H9 (cell line): ENCODE measurements at regions not wholly inside any gene's neighbourhood (a gene's known extent, or its start where the extent isn't known, plus 50 kb on each side); places are given as distances from the start of the nearest gene placed in this dataset.

Experiments used
- DNase-seq: peaks from one replicate; pipeline ENCODE4 v3.0.0-alpha.2; 2017
- H2AFZ ChIP-seq: one replicate; pipeline ENCODE4 v1.6.1; 2013; ENCODE audit warnings: mild to moderate bottlenecking, low read length, control low read depth, moderate library complexity
- H2AK5ac ChIP-seq: 2 replicates; pipeline ENCODE4 v1.6.1; 2013; ENCODE audit warnings: low read length, control low read depth, mixed read lengths; ENCODE audit not compliant: insufficient read length
- H2BK120ac ChIP-seq: one replicate; pipeline ENCODE4 v1.6.1; 2013; ENCODE audit warnings: low read depth, mild to moderate bottlenecking, low read length, control low read depth, inconsistent platforms; ENCODE audit not compliant: poor library complexity, severe bottlenecking
- H2BK12ac ChIP-seq: 2 replicates; pipeline ENCODE4 v1.6.1; 2013; ENCODE audit warnings: low read length, control low read depth, mixed read lengths, low read depth; ENCODE audit not compliant: insufficient read length
- H2BK15ac ChIP-seq: 2 replicates; pipeline ENCODE4 v1.6.1; 2013; ENCODE audit warnings: low read depth, low read length, control low read depth
- H2BK20ac ChIP-seq: one replicate; pipeline ENCODE4 v1.6.1; 2013; ENCODE audit warnings: low read depth, mild to moderate bottlenecking, low read length, control low read depth, inconsistent platforms; ENCODE audit not compliant: poor library complexity, severe bottlenecking
- H2BK5ac ChIP-seq: 2 replicates; pipeline ENCODE4 v1.6.1; 2013; ENCODE audit warnings: low read length, control low read depth, mixed read lengths; ENCODE audit not compliant: insufficient read length
- H3K14ac ChIP-seq: 2 replicates; pipeline ENCODE4 v1.6.1; 2013; ENCODE audit warnings: low read length, control low read depth; ENCODE audit not compliant: insufficient read depth
- H3K18ac ChIP-seq: 2 replicates; pipeline ENCODE4 v1.6.1; 2013; ENCODE audit warnings: low read depth, mild to moderate bottlenecking, mixed read lengths, low read length, control low read depth; ENCODE audit not compliant: insufficient read length
- H3K23ac ChIP-seq: 2 replicates; pipeline ENCODE4 v1.6.1; 2013; ENCODE audit warnings: low read length, control low read depth, mixed read lengths, low read depth; ENCODE audit not compliant: insufficient read length
- H3K23me2 ChIP-seq: 2 replicates; pipeline ENCODE4 v1.6.1; 2013; ENCODE audit warnings: low read depth, mild to moderate bottlenecking, mixed read lengths, low read length, control low read depth; ENCODE audit not compliant: insufficient read length, poor library complexity, severe bottlenecking
- H3K27ac ChIP-seq: 2 replicates; pipeline ENCODE4 v1.5.1; 2013; ENCODE audit warnings: low read length, control low read depth, mixed read lengths, low read depth; ENCODE audit not compliant: insufficient read length
- H3K27me3 ChIP-seq: 2 replicates; pipeline ENCODE4 v1.6.1; 2013; ENCODE audit warnings: low read length, control low read depth, inconsistent platforms; ENCODE audit not compliant: insufficient read depth
- H3K4ac ChIP-seq: 2 replicates; pipeline ENCODE4 v1.6.1; 2013; ENCODE audit warnings: low read depth, mild to moderate bottlenecking, control low read depth, inconsistent platforms, low read length, moderate library complexity
- H3K4me1 ChIP-seq: 2 replicates; pipeline ENCODE4 v1.6.1; 2013; ENCODE audit warnings: low read length, control low read depth, inconsistent platforms; ENCODE audit not compliant: insufficient read depth
- H3K4me2 ChIP-seq: 2 replicates; pipeline ENCODE4 v1.6.1; 2013; ENCODE audit warnings: low read length, control low read depth, mixed read lengths; ENCODE audit not compliant: insufficient read length, insufficient read depth
- H3K56ac ChIP-seq: 2 replicates; pipeline ENCODE4 v1.6.1; 2013; ENCODE audit warnings: low read depth, mild to moderate bottlenecking, mixed read lengths, low read length, control low read depth; ENCODE audit not compliant: insufficient read length
- H3K79me1 ChIP-seq: 2 replicates; pipeline ENCODE4 v1.6.1; 2013; ENCODE audit warnings: low read depth, mild to moderate bottlenecking, moderate library complexity, low read length, control low read depth, inconsistent platforms; ENCODE audit not compliant: insufficient read depth, poor library complexity, severe bottlenecking
- H3K79me2 ChIP-seq: 2 replicates; pipeline ENCODE4 v1.6.1; 2013; ENCODE audit warnings: low read length, control low read depth, inconsistent platforms; ENCODE audit not compliant: insufficient read depth
- H3K9ac ChIP-seq: 2 replicates; pipeline ENCODE4 v1.6.1; 2013; ENCODE audit warnings: low read length, control low read depth, mixed read lengths; ENCODE audit not compliant: insufficient read length; ENCODE audit errors: extremely low read depth
- H3K9me3 ChIP-seq: one replicate; pipeline ENCODE4 v1.6.1; 2013; ENCODE audit warnings: low read depth, low read length, inconsistent platforms; ENCODE audit not compliant: control insufficient read depth
- H3T11ph ChIP-seq: one replicate; pipeline ENCODE4 v1.6.1; 2013; ENCODE audit warnings: mild to moderate bottlenecking, low read length, control low read depth, inconsistent platforms
- H4K20me1 ChIP-seq: one replicate; pipeline ENCODE4 v1.6.1; 2013; ENCODE audit not compliant: control insufficient read depth, insufficient read length, insufficient read depth
- H4K5ac ChIP-seq: 2 replicates; pipeline ENCODE4 v1.6.1; 2013; ENCODE audit warnings: low read depth, mild to moderate bottlenecking, mixed read lengths, low read length, control low read depth; ENCODE audit not compliant: insufficient read length
- H4K8ac ChIP-seq: replicated peaks from 2 replicates; pipeline ENCODE4 v1.6.1; 2013; ENCODE audit warnings: low read length, control low read depth, mixed read lengths, low read depth; ENCODE audit not compliant: insufficient read length
- H4K91ac ChIP-seq: 2 replicates; pipeline ENCODE4 v1.6.1; 2013; ENCODE audit warnings: low read depth, mild to moderate bottlenecking, moderate library complexity, mixed read lengths, low read length, control low read depth; ENCODE audit not compliant: insufficient read length
- H3K27ac Mint-ChIP-seq, 3 experiments: 2 replicates in 2 of 3; 3 replicates in 1 of 3; pipeline ENCODE4 v1.8.0; 2020 to 2021; ENCODE audit warnings: mixed read lengths in 3 of 3, mild to moderate bottlenecking in 1 of 3, moderate library complexity in 1 of 3
- H3K27me3 Mint-ChIP-seq: 2 replicates; pipeline ENCODE4 v1.8.0; 2021; ENCODE audit warnings: low read depth, mild to moderate bottlenecking, moderate library complexity, mixed read lengths
- H3K36me3 Mint-ChIP-seq, 3 experiments: 2 replicates in 2 of 3; 3 replicates in 1 of 3; pipeline ENCODE4 v1.8.0; 2020 to 2021; ENCODE audit warnings: low read depth in 3 of 3, mixed read lengths in 3 of 3; ENCODE audit not compliant: insufficient read depth in 1 of 3
- H3K4me1 Mint-ChIP-seq, 2 experiments: 2 replicates each; pipeline ENCODE4 v1.8.0; 2020; ENCODE audit warnings: mixed read lengths in 2 of 2
- H3K4me3 Mint-ChIP-seq, 2 experiments: 2 replicates in 1 of 2; 3 replicates in 1 of 2; pipeline ENCODE4 v1.8.0; 2020 to 2021; ENCODE audit warnings: mild to moderate bottlenecking in 2 of 2, mixed read lengths in 2 of 2, moderate library complexity in 1 of 2
- H3K9me3 Mint-ChIP-seq, 2 experiments: 2 replicates in 1 of 2; 3 replicates in 1 of 2; pipeline ENCODE4 v1.8.0; 2020; ENCODE audit warnings: mild to moderate bottlenecking in 2 of 2, mixed read lengths in 2 of 2, moderate library complexity in 1 of 2
- TF ChIP-seq, protein P1 (sequence below): fragments of 200-600 bp; sonication (generic); conservative IDR thresholded peaks from 3 replicates; pipeline ENCODE4 v1.8.0; 2021; ENCODE audit warnings: antibody characterized with exemption, mild to moderate bottlenecking

DNA sequence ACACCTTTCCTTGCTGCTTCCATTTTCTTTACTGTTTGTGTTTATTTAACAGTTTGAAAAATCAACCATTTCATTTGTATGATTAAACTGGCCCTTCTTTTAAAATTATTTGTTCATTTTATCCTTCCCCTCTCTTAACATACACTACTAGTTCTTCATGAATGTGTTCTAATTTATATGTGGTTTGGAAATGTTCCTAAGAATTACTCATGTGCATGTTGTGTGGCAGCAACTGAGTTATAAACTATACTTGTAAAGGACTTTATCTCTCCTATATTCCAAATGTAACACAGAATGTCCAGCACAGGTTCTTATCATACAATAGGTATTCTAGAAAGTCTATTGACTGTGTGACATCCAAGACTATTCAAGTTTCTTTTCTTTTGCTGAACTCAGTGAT lies 358.2 kb upstream of the MEF2C start:
- no peak overlapping the region for H2BK120ac ChIP-seq
- no peak overlapping the region for H2BK15ac ChIP-seq
- no peak overlapping the region for H3T11ph ChIP-seq
- no peaks in the 10 kb centered on the region for H3K79me2 ChIP-seq
- H3K56ac ChIP-seq, result no peak overlapping the region
- H4K5ac ChIP-seq, result no peak overlapping the region
- H2BK20ac ChIP-seq, result no peak overlapping the region
- no peaks in the 10 kb centered on the region for H3K36me3 Mint-ChIP-seq
- H3K4me2 ChIP-seq, result no peak overlapping the region
- no peak overlapping the region for H4K91ac ChIP-seq
- no peak overlapping the region for H3K27ac Mint-ChIP-seq
- H2BK12ac ChIP-seq, result no peak overlapping the region
- H3K18ac ChIP-seq, result no peak overlapping the region
- no peaks in the 10 kb centered on the region for H3K23me2 ChIP-seq
- H2BK5ac ChIP-seq, result no peak overlapping the region
- H3K4me1 Mint-ChIP-seq, result no peaks in the 10 kb centered on the region
- no peaks in the 10 kb centered on the region for H3K4me1 ChIP-seq
- no peak overlapping the region for H3K14ac ChIP-seq
- H3K27me3 Mint-ChIP-seq, result no peaks in the 10 kb centered on the region
- no peaks in the 10 kb centered on the region for H4K20me1 ChIP-seq
- no peak overlapping the region for H2AFZ ChIP-seq
- DNase-seq, result no peak
- H3K4me3 Mint-ChIP-seq, result no peak overlapping the region
- no peak overlapping the region for H3K27ac ChIP-seq
- TF ChIP-seq, protein P1, sequence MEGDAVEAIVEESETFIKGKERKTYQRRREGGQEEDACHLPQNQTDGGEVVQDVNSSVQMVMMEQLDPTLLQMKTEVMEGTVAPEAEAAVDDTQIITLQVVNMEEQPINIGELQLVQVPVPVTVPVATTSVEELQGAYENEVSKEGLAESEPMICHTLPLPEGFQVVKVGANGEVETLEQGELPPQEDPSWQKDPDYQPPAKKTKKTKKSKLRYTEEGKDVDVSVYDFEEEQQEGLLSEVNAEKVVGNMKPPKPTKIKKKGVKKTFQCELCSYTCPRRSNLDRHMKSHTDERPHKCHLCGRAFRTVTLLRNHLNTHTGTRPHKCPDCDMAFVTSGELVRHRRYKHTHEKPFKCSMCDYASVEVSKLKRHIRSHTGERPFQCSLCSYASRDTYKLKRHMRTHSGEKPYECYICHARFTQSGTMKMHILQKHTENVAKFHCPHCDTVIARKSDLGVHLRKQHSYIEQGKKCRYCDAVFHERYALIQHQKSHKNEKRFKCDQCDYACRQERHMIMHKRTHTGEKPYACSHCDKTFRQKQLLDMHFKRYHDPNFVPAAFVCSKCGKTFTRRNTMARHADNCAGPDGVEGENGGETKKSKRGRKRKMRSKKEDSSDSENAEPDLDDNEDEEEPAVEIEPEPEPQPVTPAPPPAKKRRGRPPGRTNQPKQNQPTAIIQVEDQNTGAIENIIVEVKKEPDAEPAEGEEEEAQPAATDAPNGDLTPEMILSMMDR, result no peak
- H3K23ac ChIP-seq, result no peak overlapping the region
- H4K8ac ChIP-seq, result no peak overlapping the region
- no peak overlapping the region for H3K9ac ChIP-seq
- H3K9me3 ChIP-seq, result no peaks in the 10 kb centered on the region
- H3K79me1 ChIP-seq, result no peaks in the 10 kb centered on the region
- no peaks in the 10 kb centered on the region for H3K27me3 ChIP-seq
- no peak overlapping the region for H2AK5ac ChIP-seq
- no peak overlapping the region for H3K4ac ChIP-seq
- no peaks in the 10 kb centered on the region for H3K9me3 Mint-ChIP-seq
